Endodermal cell (in vitro differentiated cells): ENCODE measurements at regions not wholly inside any gene's neighbourhood (a gene's known extent, or its start where the extent isn't known, plus 50 kb on each side); places are given as distances from the start of the nearest gene placed in this dataset.

ENCODE experiments used
- DNase-seq: peaks from one replicate; pipeline ENCODE4 v3.0.0-alpha.2; 2017
- H3K27ac ChIP-seq: 2 replicates; pipeline ENCODE4 v1.5.1; 2013; ENCODE audit warnings: mild to moderate bottlenecking, low read depth, low read length, moderate library complexity
- H3K27me3 ChIP-seq: 2 replicates; pipeline ENCODE4 v1.6.1; 2013; ENCODE audit warnings: mild to moderate bottlenecking, low read length, moderate library complexity; ENCODE audit not compliant: insufficient read depth, control insufficient read depth, poor library complexity, severe bottlenecking
- H3K36me3 ChIP-seq: 2 replicates; pipeline ENCODE4 v1.7.0; 2013; ENCODE audit warnings: mild to moderate bottlenecking, low read length, moderate library complexity; ENCODE audit not compliant: control insufficient read depth, insufficient read depth
- H3K4me1 ChIP-seq: one replicate; pipeline ENCODE4 v1.7.0; 2013; ENCODE audit warnings: low read length; ENCODE audit not compliant: control insufficient read depth, insufficient read depth
- H3K4me3 ChIP-seq: 2 replicates; pipeline ENCODE4 v1.5.1; 2013; ENCODE audit warnings: mild to moderate bottlenecking, low read length, moderate library complexity
- H3K9ac ChIP-seq: 2 replicates; pipeline ENCODE4 v1.6.1; 2013; ENCODE audit warnings: mild to moderate bottlenecking, low read length, moderate library complexity; ENCODE audit not compliant: poor library complexity, severe bottlenecking; ENCODE audit errors: extremely low read depth
- H3K9me3 ChIP-seq: 2 replicates; pipeline ENCODE4 v1.6.1; 2013; ENCODE audit warnings: mild to moderate bottlenecking, low read length, moderate library complexity; ENCODE audit not compliant: control insufficient read depth
- H3K27ac Mint-ChIP-seq: 2 replicates; pipeline ENCODE4 v1.8.0; 2020; ENCODE audit warnings: mixed read lengths
- H3K27me3 Mint-ChIP-seq: 2 replicates; pipeline ENCODE4 v1.8.0; 2021; ENCODE audit warnings: mild to moderate bottlenecking, mixed read lengths; ENCODE audit not compliant: insufficient read depth
- H3K36me3 Mint-ChIP-seq: 2 replicates; pipeline ENCODE4 v1.8.0; 2020; ENCODE audit warnings: low read depth, mixed read lengths
- H3K4me1 Mint-ChIP-seq: 2 replicates; pipeline ENCODE4 v1.8.0; 2020; ENCODE audit warnings: mixed read lengths
- H3K4me3 Mint-ChIP-seq: 2 replicates; pipeline ENCODE4 v1.8.0; 2020; ENCODE audit warnings: mild to moderate bottlenecking, moderate library complexity, mixed read lengths
- H3K9me3 Mint-ChIP-seq: 2 replicates; pipeline ENCODE4 v1.8.0; 2020; ENCODE audit warnings: mild to moderate bottlenecking, mixed read lengths
- CTCF ChIP-seq: fragments of 200-600 bp; sonication (generic); conservative IDR thresholded peaks from 2 replicates; pipeline ENCODE4 v1.5.0; 2021; ENCODE audit warnings: antibody characterized with exemption, mild to moderate bottlenecking
- WGBS, 2 experiments: methylation state at CpG; one replicate each; pipeline versions ENCODE4 v1.1.5 to v1.1.7; 2013; ENCODE audit warnings: missing lambda C conversion rate in 2 of 2, mixed read lengths in 1 of 2; ENCODE audit not compliant: insufficient coverage in 1 of 2, insufficient read length in 1 of 2; 5-methylcytosine and 5-hydroxymethylcytosine counted together

- no peak for DNase-seq
- Mint-ChIP-seq H3K27ac (no peak overlapping the region), H3K27me3 (peaks cover 2% of the 10 kb centered on the region), H3K9me3 (no peaks in the 10 kb centered on the region), H3K36me3 (no peaks in the 10 kb centered on the region), H3K4me3 (no peak overlapping the region), H3K4me1 (peaks cover 20% of the 10 kb centered on the region)
- Histone ChIP-seq H3K27ac (peak overlapping the region; percentile 61), H3K4me3 (no peak overlapping the region), H3K36me3 (no peaks in the 10 kb centered on the region), H3K9ac (no peak overlapping the region), H3K27me3 (no peaks in the 10 kb centered on the region), H3K9me3 (no peaks in the 10 kb centered on the region), H3K4me1 (peaks cover 12% of the 10 kb centered on the region)
- no peak for TF ChIP-seq CTCF
- WGBS, 2 experiments, result 84 to 89% methylated on average over 16 to 17 of the region's 17 CpGs
These were observed 126.9 kb upstream of the TNRC6C start for GRCh38 chr17:77831474-77832179.

- no peaks in the 10 kb centered on the region for H3K36me3 ChIP-seq
- Mint-ChIP-seq H3K27ac (no peak overlapping the region), H3K9me3 (no peaks in the 10 kb centered on the region), H3K36me3 (no peaks in the 10 kb centered on the region), H3K4me3 (no peak overlapping the region), H3K4me1 (peaks cover 17% of the 10 kb centered on the region), H3K27me3 (peaks cover 2% of the 10 kb centered on the region)
- H3K4me1 ChIP-seq, result peaks cover 12% of the 10 kb centered on the region
- WGBS, 2 experiments, result 74 to 92% methylated on average over 5 to 8 of the region's 8 CpGs
- H3K9me3 ChIP-seq, result no peaks in the 10 kb centered on the region
- TF ChIP-seq CTCF, result no peak
- no peak overlapping the region for H3K9ac ChIP-seq
- no peaks in the 10 kb centered on the region for H3K27me3 ChIP-seq
- H3K27ac ChIP-seq, result no peak overlapping the region
- H3K4me3 ChIP-seq, result no peak overlapping the region
- no peak for DNase-seq
These were observed 126.3 kb upstream of the TNRC6C start for GRCh38 chr17:77832180-77832560.

GRCh38 chr17:77833769-77834168, 124.7 kb upstream of the TNRC6C start:
- H3K27me3 Mint-ChIP-seq, result peaks cover 2% of the 10 kb centered on the region
- Histone ChIP-seq H3K4me1 (peaks cover 12% of the 10 kb centered on the region), H3K27ac (no peak overlapping the region), H3K27me3 (no peaks in the 10 kb centered on the region), H3K4me3 (no peak overlapping the region), H3K9me3 (no peaks in the 10 kb centered on the region), H3K9ac (no peak overlapping the region), H3K36me3 (no peaks in the 10 kb centered on the region)
- H3K4me1 Mint-ChIP-seq, result peaks cover 18% of the 10 kb centered on the region
- WGBS, 2 experiments, result 86% methylated on average over 1 to 5 of the region's 5 CpGs
- no peaks in the 10 kb centered on the region for H3K36me3 Mint-ChIP-seq
- no peak for TF ChIP-seq CTCF
- H3K9me3 Mint-ChIP-seq, result no peaks in the 10 kb centered on the region
- H3K4me3 Mint-ChIP-seq, result no peak overlapping the region
- no peak for DNase-seq
- no peak overlapping the region for H3K27ac Mint-ChIP-seq
